ENCODE measurements at regions not wholly inside any gene's neighbourhood (a gene's known extent, or its start where the extent isn't known, plus 50 kb on each side); places are given as distances from the start of the nearest gene placed in this dataset.

GRCh38 chr11:95559899-95560298, 229.7 kb downstream of the FAM76B start:
- CTCF ChIA-PET: no interaction called here
- intact Hi-C loops (cut with micrococcal nuclease): no loop called here

DNA sequence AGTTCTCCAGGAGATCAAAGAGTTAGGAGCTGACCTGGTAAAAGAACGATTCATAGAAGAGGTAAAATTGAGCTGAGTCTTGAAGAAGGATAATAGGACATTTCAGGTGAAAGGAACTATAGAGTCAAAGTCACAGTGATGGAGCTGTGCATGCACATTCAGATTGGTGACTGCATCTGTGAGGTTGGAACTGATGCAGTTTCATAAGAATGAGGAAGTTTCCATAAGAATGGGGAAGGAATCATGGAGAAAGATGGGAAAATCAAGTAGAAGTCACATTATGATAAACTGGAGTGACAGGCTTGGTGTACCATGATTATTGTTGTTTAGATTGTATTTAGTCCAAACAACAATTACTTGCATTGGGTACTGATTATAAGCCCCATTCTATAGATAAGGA, 232.2 kb downstream of the FAM76B start:
- ChIA-PET POLR2A (ENCODE audit: unreplicated experiment) (no interaction called here), CTCF (no interaction called here)
- Histone ChIP-seq H3K27me3 (ENCODE audit: low read length) (peaks cover 45% of the 10 kb centered on the region), H3K4me3 (ENCODE audit: low read length) (no peak overlapping the region), H3K9me3 (ENCODE audit: low read length) (no peaks in the 10 kb centered on the region), H3K9ac (ENCODE audit: low read length) (no peak overlapping the region), H3K9me2 (replicated peaks; ENCODE audit: low read length) (no peaks in the 10 kb centered on the region), H3K27ac (ENCODE audit: low read length) (no peak overlapping the region), H4K20me1 (ENCODE audit: low read length) (no peaks in the 10 kb centered on the region), H3K36me3 (ENCODE audit: low read depth, low read length) (no peaks in the 10 kb centered on the region), H3K4me2 (ENCODE audit: low read length) (no peak overlapping the region), H2AFZ (ENCODE audit: low read length) (no peak overlapping the region), H3K4me1 (ENCODE audit: insufficient read depth, low read length) (no peaks in the 10 kb centered on the region), H3K79me2 (ENCODE audit: low read length) (no peaks in the 10 kb centered on the region), H3F3A (ENCODE audit: low read length, unreplicated experiment) (no peaks in the 10 kb centered on the region)
- TF ChIP-seq, protein P1, sequence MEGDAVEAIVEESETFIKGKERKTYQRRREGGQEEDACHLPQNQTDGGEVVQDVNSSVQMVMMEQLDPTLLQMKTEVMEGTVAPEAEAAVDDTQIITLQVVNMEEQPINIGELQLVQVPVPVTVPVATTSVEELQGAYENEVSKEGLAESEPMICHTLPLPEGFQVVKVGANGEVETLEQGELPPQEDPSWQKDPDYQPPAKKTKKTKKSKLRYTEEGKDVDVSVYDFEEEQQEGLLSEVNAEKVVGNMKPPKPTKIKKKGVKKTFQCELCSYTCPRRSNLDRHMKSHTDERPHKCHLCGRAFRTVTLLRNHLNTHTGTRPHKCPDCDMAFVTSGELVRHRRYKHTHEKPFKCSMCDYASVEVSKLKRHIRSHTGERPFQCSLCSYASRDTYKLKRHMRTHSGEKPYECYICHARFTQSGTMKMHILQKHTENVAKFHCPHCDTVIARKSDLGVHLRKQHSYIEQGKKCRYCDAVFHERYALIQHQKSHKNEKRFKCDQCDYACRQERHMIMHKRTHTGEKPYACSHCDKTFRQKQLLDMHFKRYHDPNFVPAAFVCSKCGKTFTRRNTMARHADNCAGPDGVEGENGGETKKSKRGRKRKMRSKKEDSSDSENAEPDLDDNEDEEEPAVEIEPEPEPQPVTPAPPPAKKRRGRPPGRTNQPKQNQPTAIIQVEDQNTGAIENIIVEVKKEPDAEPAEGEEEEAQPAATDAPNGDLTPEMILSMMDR (conservative IDR thresholded peaks at IDR 0.05; ENCODE audit: low read depth, low read length): no peak
- no peak for TF ChIP-seq EZH2 (IDR thresholded peaks at IDR 0.05; ENCODE audit: low read length, unreplicated experiment)
- no peak for TF ChIP-seq EZH2phosphoT487 (IDR thresholded peaks at IDR 0.05; ENCODE audit: borderline replicate concordance, low read length)
- ATAC-seq (no peak), DNase-seq (no peak)
- intact Hi-C loops (cut with micrococcal nuclease): no loop called here
- no TSS peak for BruUV-seq (replicated peaks)

More at GRCh38 chr11:95559899-95560298, 229.7 kb downstream of the FAM76B start:
- no peaks in the 10 kb centered on the region for H3K9me2 ChIP-seq (replicated peaks; ENCODE audit: low read length)
- H3K4me3 ChIP-seq (ENCODE audit: low read length): no peak overlapping the region
- no peak for ATAC-seq
- no peaks in the 10 kb centered on the region for H4K20me1 ChIP-seq (ENCODE audit: low read length)
- no peak overlapping the region for H3K4me2 ChIP-seq (ENCODE audit: low read length)
- TF ChIP-seq EZH2phosphoT487 (IDR thresholded peaks at IDR 0.05; ENCODE audit: borderline replicate concordance, low read length) (no peak), EZH2 (IDR thresholded peaks at IDR 0.05; ENCODE audit: low read length, unreplicated experiment) (no peak)
- TF ChIP-seq, protein P1 (conservative IDR thresholded peaks at IDR 0.05; ENCODE audit: low read depth, low read length): no peak
- BruUV-seq (replicated peaks): no TSS peak
- POLR2A ChIA-PET (ENCODE audit: unreplicated experiment): no interaction called here
- no peaks in the 10 kb centered on the region for H3K79me2 ChIP-seq (ENCODE audit: low read length)
- no peaks in the 10 kb centered on the region for H3K36me3 ChIP-seq (ENCODE audit: low read depth, low read length)
- no peak overlapping the region for H3K27ac ChIP-seq (ENCODE audit: low read length)
- peaks cover 30% of the 10 kb centered on the region for H3K27me3 ChIP-seq (ENCODE audit: low read length)
- H2AFZ ChIP-seq (ENCODE audit: low read length): no peak overlapping the region
- H3F3A ChIP-seq (ENCODE audit: low read length, unreplicated experiment): no peaks in the 10 kb centered on the region
- H3K4me1 ChIP-seq (ENCODE audit: insufficient read depth, low read length): no peaks in the 10 kb centered on the region
- no peaks in the 10 kb centered on the region for H3K9me3 ChIP-seq (ENCODE audit: low read length)
- no peak for DNase-seq
- no peak overlapping the region for H3K9ac ChIP-seq (ENCODE audit: low read length)

DNA sequence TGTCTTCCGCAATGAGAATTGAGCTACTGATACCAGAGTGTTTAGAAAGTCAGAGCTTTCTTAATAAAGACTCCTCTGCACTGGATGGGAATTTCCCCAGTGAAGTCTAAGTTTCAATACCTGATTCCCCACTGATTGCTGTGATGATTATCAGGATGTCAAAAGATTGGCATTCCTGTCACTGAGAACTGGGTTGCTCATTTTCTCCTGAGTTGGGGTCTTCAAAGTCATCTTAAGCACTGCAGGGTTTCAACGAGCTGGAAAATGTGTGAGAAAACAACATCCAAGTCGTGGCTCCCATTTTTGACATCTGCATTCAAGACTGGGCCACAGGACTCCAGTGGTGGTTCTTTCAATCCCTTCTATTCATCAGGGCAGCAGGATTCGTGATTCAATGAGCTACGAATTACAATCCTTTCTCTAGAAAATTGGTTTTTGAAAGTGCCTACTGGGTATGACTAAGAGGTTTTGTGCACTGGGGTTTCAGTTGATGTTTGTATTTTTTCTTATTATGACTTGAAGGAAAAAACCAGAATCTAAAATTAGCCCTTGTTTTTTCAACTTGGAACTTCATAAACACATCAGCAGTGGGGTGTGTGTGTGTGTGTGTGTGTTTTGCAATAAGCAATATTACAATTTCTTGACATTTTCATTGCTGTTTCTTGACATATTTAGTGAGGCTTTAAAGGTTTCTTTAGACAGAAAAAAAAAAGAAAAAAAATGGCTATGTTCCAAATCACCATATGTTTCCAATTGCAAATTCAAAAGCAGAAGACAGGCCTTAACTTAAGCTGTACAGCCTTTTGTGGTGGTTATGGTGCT, 233.0 kb downstream of the FAM76B start:
- Histone ChIP-seq H3K9me3 (ENCODE audit: low read length) (no peaks in the 10 kb centered on the region), H3K4me3 (ENCODE audit: low read length) (no peak overlapping the region), H3F3A (ENCODE audit: low read length, unreplicated experiment) (no peaks in the 10 kb centered on the region), H3K4me1 (ENCODE audit: insufficient read depth, low read length) (no peaks in the 10 kb centered on the region), H3K27ac (ENCODE audit: low read length) (no peak overlapping the region), H3K36me3 (ENCODE audit: low read depth, low read length) (no peaks in the 10 kb centered on the region), H4K20me1 (ENCODE audit: low read length) (no peaks in the 10 kb centered on the region), H3K27me3 (ENCODE audit: low read length) (peaks cover 45% of the 10 kb centered on the region), H3K9ac (ENCODE audit: low read length) (no peak overlapping the region), H3K4me2 (ENCODE audit: low read length) (no peak overlapping the region), H3K79me2 (ENCODE audit: low read length) (no peaks in the 10 kb centered on the region), H2AFZ (ENCODE audit: low read length) (no peak overlapping the region), H3K9me2 (replicated peaks; ENCODE audit: low read length) (no peaks in the 10 kb centered on the region)
- CTCF ChIA-PET: no interaction called here
- TF ChIP-seq EZH2phosphoT487 (IDR thresholded peaks at IDR 0.05; ENCODE audit: borderline replicate concordance, low read length) (no peak), EZH2 (IDR thresholded peaks at IDR 0.05; ENCODE audit: low read length, unreplicated experiment) (no peak)
- TF ChIP-seq, protein P1 (conservative IDR thresholded peaks at IDR 0.05; ENCODE audit: low read depth, low read length): no peak
- POLR2A ChIA-PET (ENCODE audit: unreplicated experiment): no interaction called here
- ATAC-seq: no peak
- intact Hi-C loops (cut with micrococcal nuclease): no loop called here
- no TSS peak for BruUV-seq (replicated peaks)
- DNase-seq: no peak
